ENCODE measurements at regions not wholly inside any gene's neighbourhood (a gene's known extent, or its start where the extent isn't known, plus 50 kb on each side); places are given as distances from the start of the nearest gene placed in this dataset.
A peak's percentile ranks its signal among the peaks of the same experiment; 100 is the strongest.
"Not testable (repeated sequence)": the region's sequence is repeated elsewhere in the genome, so short reads cannot be mapped to it uniquely, and the experiment has no call there.

- not testable (repeated sequence) for DNase-seq
Measured at GRCh38 chr9:62877987-62878386, 1688.2 kb downstream of the SPATA31A7 start.

- DNase-seq = not testable (repeated sequence)
Measured at GRCh38 chr9:62880453-62880852, 1690.6 kb downstream of the SPATA31A7 start.

- not testable (repeated sequence) for DNase-seq
Measured at GRCh38 chr9:62880971-62881370, 1691.1 kb downstream of the SPATA31A7 start.

GRCh38 chr9:62881811-62882210, 1692.0 kb downstream of the SPATA31A7 start:
- DNase-seq = not testable (repeated sequence)

- DNase-seq = not testable (repeated sequence)
Measured at GRCh38 chr9:62882717-62883116, 1692.9 kb downstream of the SPATA31A7 start.

GRCh38 chr9:62896692-62897091, 1706.9 kb downstream of the SPATA31A7 start:
- DNase-seq = not testable (repeated sequence)

- peak; percentile 4 for DNase-seq
Measured at GRCh38 chr9:62897411-62898225, 1707.8 kb downstream of the SPATA31A7 start.

GRCh38 chr9:62899666-62900065, 1709.8 kb downstream of the SPATA31A7 start:
- DNase-seq = not testable (repeated sequence)

- peak; percentile 4 for DNase-seq
Measured at GRCh38 chr9:62904061-62904460, 1714.2 kb downstream of the SPATA31A7 start.

GRCh38 chr9:62905722-62906121, 1715.9 kb downstream of the SPATA31A7 start:
- not testable (repeated sequence) for DNase-seq

GRCh38 chr9:62907866-62908265, 1718.0 kb downstream of the SPATA31A7 start:
- not testable (repeated sequence) for DNase-seq

GRCh38 chr9:62908271-62908670, 1718.4 kb downstream of the SPATA31A7 start:
- DNase-seq = not testable (repeated sequence)

GRCh38 chr9:62909447-62909846, 1719.6 kb downstream of the SPATA31A7 start:
- DNase-seq = not testable (repeated sequence)

GRCh38 chr9:62912278-62912677, 1722.4 kb downstream of the SPATA31A7 start:
- not testable (repeated sequence) for DNase-seq

- DNase-seq = not testable (repeated sequence)
Measured at GRCh38 chr9:62915168-62915567, 1725.3 kb downstream of the SPATA31A7 start.

GRCh38 chr9:62915661-62916060, 1725.8 kb downstream of the SPATA31A7 start:
- DNase-seq = not testable (repeated sequence)

GRCh38 chr9:62918648-62919385, 1729.0 kb downstream of the SPATA31A7 start:
- not testable (repeated sequence) for DNase-seq

GRCh38 chr9:62931484-62931883, 1741.6 kb downstream of the SPATA31A7 start:
- DNase-seq = not testable (repeated sequence)

- not testable (repeated sequence) for DNase-seq
Measured at GRCh38 chr9:62952840-62953239, 1763.0 kb downstream of the SPATA31A7 start.

All from right hindlimb (tissue), 1 donor.